Keratinocyte (primary cell): ENCODE measurements at regions not wholly inside any gene's neighbourhood (a gene's known extent, or its start where the extent isn't known, plus 50 kb on each side); places are given as distances from the start of the nearest gene placed in this dataset.

Experiments used
- DNase-seq: peaks from one replicate; pipeline ENCODE4 v3.0.0-alpha.2; 2011; ENCODE audit warnings: low read depth, missing footprints, low spot score
- FAIRE-seq: peaks from 2 replicates; lab custom pipeline; 2011; peaks lifted over from hg19 to GRCh38; lab: Jason Lieb, UNC
- H2AFZ ChIP-seq: 2 replicates; pipeline ENCODE4 v1.6.0; 2012; ENCODE audit warnings: low read length, control low read depth, inconsistent platforms; ENCODE audit not compliant: control insufficient read depth
- H3K27ac ChIP-seq: 2 replicates; pipeline ENCODE4 v1.5.1; 2011; ENCODE audit warnings: low read length; ENCODE audit not compliant: control insufficient read depth, insufficient read depth
- H3K27me3 ChIP-seq: 3 replicates; pipeline ENCODE4 v1.6.0; 2011; ENCODE audit warnings: low read length; ENCODE audit not compliant: control insufficient read depth, insufficient read depth; ENCODE audit errors: extremely low read depth
- H3K36me3 ChIP-seq, 2 experiments: 2 replicates in 1 of 2; 3 replicates in 1 of 2; pipeline ENCODE4 v1.5.1; 2011; ENCODE audit warnings: low read length in 2 of 2, mild to moderate bottlenecking in 1 of 2; ENCODE audit not compliant: control insufficient read depth in 2 of 2, insufficient read depth in 2 of 2; ENCODE audit errors: extremely low read depth in 1 of 2
- H3K4me1 ChIP-seq: 3 replicates; pipeline ENCODE4 v1.5.1; 2011; ENCODE audit warnings: low read length; ENCODE audit not compliant: control insufficient read depth, insufficient read depth; ENCODE audit errors: extremely low read depth
- H3K4me2 ChIP-seq: 3 replicates; pipeline ENCODE4 v1.6.0; 2011; ENCODE audit warnings: low read depth, low read length; ENCODE audit not compliant: control insufficient read depth, insufficient read depth; ENCODE audit errors: extremely low read depth
- H3K4me3 ChIP-seq, 3 experiments: fragments of 200-600 bp in 1 of 3; sonication (generic) in 1 of 3; 2 replicates in 2 of 3; 3 replicates in 1 of 3; pipeline ENCODE4 v1.5.1; 2011 to 2016; ENCODE audit warnings: low read length in 3 of 3, mild to moderate bottlenecking in 3 of 3, control low read depth in 2 of 3, inconsistent platforms in 1 of 3, low read depth in 1 of 3, mixed read lengths in 1 of 3, mixed run types in 1 of 3, moderate library complexity in 1 of 3; ENCODE audit not compliant: control insufficient read depth in 2 of 3, insufficient read depth in 2 of 3; ENCODE audit errors: extremely low read depth in 1 of 3
- H3K79me2 ChIP-seq: 2 replicates; pipeline ENCODE4 v1.6.0; 2012; ENCODE audit warnings: low read length; ENCODE audit not compliant: control insufficient read depth, insufficient read depth
- H3K9ac ChIP-seq: 3 replicates; pipeline ENCODE4 v1.6.0; 2011; ENCODE audit warnings: low read length; ENCODE audit not compliant: control insufficient read depth, insufficient read depth; ENCODE audit errors: extremely low read depth
- H3K9me1 ChIP-seq: 3 replicates; pipeline ENCODE4 v1.6.0; 2011; ENCODE audit warnings: low read length; ENCODE audit not compliant: control insufficient read depth, insufficient read depth; ENCODE audit errors: extremely low read depth
- H3K9me3 ChIP-seq: 2 replicates; pipeline ENCODE4 v1.5.1; 2012; ENCODE audit warnings: low read depth, low read length; ENCODE audit not compliant: control insufficient read depth
- H4K20me1 ChIP-seq: 3 replicates; pipeline ENCODE4 v1.6.0; 2011; ENCODE audit warnings: low read length; ENCODE audit not compliant: control insufficient read depth, insufficient read depth; ENCODE audit errors: extremely low read depth
- CTCF ChIP-seq, 3 experiments: IDR thresholded peaks in 1 of 3; conservative IDR thresholded peaks in 1 of 3; optimal IDR thresholded peaks in 1 of 3; 2 replicates in 2 of 3; 3 replicates in 1 of 3; pipeline versions ENCODE3 to v1.5.1; 2011; ENCODE audit warnings: low read length in 3 of 3, mild to moderate bottlenecking in 3 of 3, moderate library complexity in 2 of 3, control low read depth in 1 of 3, inconsistent platforms in 1 of 3; ENCODE audit not compliant: insufficient read depth in 2 of 3; ENCODE audit errors: extremely low read depth in 1 of 3
- EZH2 ChIP-seq: IDR thresholded peaks from one replicate; pipeline ENCODE4 v1.6.1; 2012; ENCODE audit warnings: inconsistent platforms, mild to moderate bottlenecking, low read length, moderate library complexity
- dilution Hi-C: fragments of 300-500 bp; cut with MboI; formaldehyde crosslinking; loops from one replicate; pipeline ENCODE4 v1.7.0; 2020; ENCODE audit warnings: low sequenced_read_pairs; ENCODE audit not compliant: extremely low pct_ligation_motif_present

- Histone ChIP-seq H3K4me3 (no peak overlapping the region), H3K4me1 (no peaks in the 10 kb centered on the region), H3K9me3 (no peaks in the 10 kb centered on the region), H3K79me2 (no peaks in the 10 kb centered on the region), H3K9me1 (no peaks in the 10 kb centered on the region), H3K9ac (no peak overlapping the region), H3K4me2 (no peak overlapping the region), H3K27ac (no peak overlapping the region), H4K20me1 (no peaks in the 10 kb centered on the region), H2AFZ (no peak overlapping the region), H3K36me3 (no peaks in the 10 kb centered on the region), H3K27me3 (peaks cover 5% of the 10 kb centered on the region)
- DNase-seq = no peak
- TF ChIP-seq EZH2 (peak; percentile 19), CTCF (optimal IDR thresholded peaks at IDR 0.05 in 1 of 3, IDR thresholded peaks at IDR 0.05 in 1 of 3, conservative IDR thresholded peaks at IDR 0.05 in 1 of 3; ENCODE audit: extremely low read depth in 1 of 3, insufficient read depth in 2 of 3, low read length in 3 of 3) (peak in 2 of 3 experiments; percentile 16 to 41)
- dilution Hi-C loops = no loop called here
- no peak for FAIRE-seq
Observed at GRCh38 chr4:108512615-108513505, 107.5 kb upstream of the RPL34 start.

GRCh38 chr4:108511618-108512017 is 108.8 kb upstream of the RPL34 start:
- Histone ChIP-seq H3K36me3 (no peaks in the 10 kb centered on the region), H3K9ac (no peak overlapping the region), H3K4me1 (no peaks in the 10 kb centered on the region), H3K4me2 (no peak overlapping the region), H3K27ac (no peak overlapping the region), H3K27me3 (peaks cover 5% of the 10 kb centered on the region), H3K9me1 (no peaks in the 10 kb centered on the region), H3K9me3 (no peaks in the 10 kb centered on the region), H2AFZ (no peak overlapping the region), H3K79me2 (no peaks in the 10 kb centered on the region), H3K4me3 (no peak overlapping the region), H4K20me1 (no peaks in the 10 kb centered on the region)
- TF ChIP-seq EZH2 (no peak), CTCF (optimal IDR thresholded peaks at IDR 0.05 in 1 of 3, IDR thresholded peaks at IDR 0.05 in 1 of 3, conservative IDR thresholded peaks at IDR 0.05 in 1 of 3; ENCODE audit: extremely low read depth in 1 of 3, insufficient read depth in 2 of 3, low read length in 3 of 3) (no peak)
- no peak for DNase-seq
- no peak for FAIRE-seq
- dilution Hi-C loops = no loop called here
